ENCODE measurements at regions not wholly inside any gene's neighbourhood (a gene's known extent, or its start where the extent isn't known, plus 50 kb on each side); places are given as distances from the start of the nearest gene placed in this dataset.

GRCh38 chr2:146893500-146894041, 951.3 kb upstream of the ACVR2A start:
- Histone ChIP-seq H3K4me3 (ENCODE audit: low read length) (no peak overlapping the region), H3K4me1 (ENCODE audit: insufficient read depth, low read length) (no peaks in the 10 kb centered on the region), H3K9me3 (ENCODE audit: low read depth, low read length) (no peaks in the 10 kb centered on the region), H3K27me3 (ENCODE audit: insufficient read depth, low read length) (no peaks in the 10 kb centered on the region)

GRCh38 chr2:146890491-146890890, 954.3 kb upstream of the ACVR2A start:
- no peak overlapping the region for H3K4me3 ChIP-seq (ENCODE audit: low read length)
- no peaks in the 10 kb centered on the region for H3K9me3 ChIP-seq (ENCODE audit: low read depth, low read length)
- H3K4me1 ChIP-seq (ENCODE audit: insufficient read depth, low read length): no peaks in the 10 kb centered on the region
- H3K27me3 ChIP-seq (ENCODE audit: insufficient read depth, low read length): no peaks in the 10 kb centered on the region

- Histone ChIP-seq H3K4me1 (ENCODE audit: insufficient read depth, low read length) (no peaks in the 10 kb centered on the region), H3K27me3 (ENCODE audit: insufficient read depth, low read length) (no peaks in the 10 kb centered on the region)
These were observed 964.9 kb upstream of the ACVR2A start for GRCh38 chr2:146879882-146880281.

GRCh38 chr2:146874260-146874658, 970.6 kb upstream of the ACVR2A start:
- Histone ChIP-seq H3K9me3 (ENCODE audit: low read depth, low read length) (no peaks in the 10 kb centered on the region), H3K4me1 (ENCODE audit: insufficient read depth, low read length) (no peaks in the 10 kb centered on the region), H3K4me3 (ENCODE audit: low read length) (no peak overlapping the region), H3K27me3 (ENCODE audit: insufficient read depth, low read length) (no peaks in the 10 kb centered on the region)

More at GRCh38 chr2:146879882-146880281, 964.9 kb upstream of the ACVR2A start:
- H3K9me3 ChIP-seq (ENCODE audit: low read depth, low read length): no peaks in the 10 kb centered on the region
- H3K4me3 ChIP-seq (ENCODE audit: low read length): no peak overlapping the region

- Histone ChIP-seq H3K27me3 (ENCODE audit: insufficient read depth, low read length) (no peaks in the 10 kb centered on the region), H3K4me3 (ENCODE audit: low read length) (no peak overlapping the region), H3K4me1 (ENCODE audit: insufficient read depth, low read length) (no peaks in the 10 kb centered on the region), H3K9me3 (ENCODE audit: low read depth, low read length) (no peaks in the 10 kb centered on the region)
These were observed 971.1 kb upstream of the ACVR2A start for GRCh38 chr2:146873646-146874259.

- Histone ChIP-seq H3K9me3 (ENCODE audit: low read depth, low read length) (no peaks in the 10 kb centered on the region), H3K4me3 (ENCODE audit: low read length) (no peak overlapping the region), H3K27me3 (ENCODE audit: insufficient read depth, low read length) (no peaks in the 10 kb centered on the region)
These were observed 971.8 kb upstream of the ACVR2A start for GRCh38 chr2:146873056-146873455.

GRCh38 chr2:146870691-146871090, 974.1 kb upstream of the ACVR2A start:
- Histone ChIP-seq H3K4me1 (ENCODE audit: insufficient read depth, low read length) (no peaks in the 10 kb centered on the region), H3K27me3 (ENCODE audit: insufficient read depth, low read length) (no peaks in the 10 kb centered on the region), H3K4me3 (ENCODE audit: low read length) (no peak overlapping the region), H3K9me3 (ENCODE audit: low read depth, low read length) (no peaks in the 10 kb centered on the region)

More at GRCh38 chr2:146873056-146873455, 971.8 kb upstream of the ACVR2A start:
- H3K4me1 ChIP-seq (ENCODE audit: insufficient read depth, low read length): no peaks in the 10 kb centered on the region

GRCh38 chr2:146869328-146869727, 975.5 kb upstream of the ACVR2A start:
- H3K4me1 ChIP-seq (ENCODE audit: insufficient read depth, low read length): no peaks in the 10 kb centered on the region
- H3K4me3 ChIP-seq (ENCODE audit: low read length): no peak overlapping the region
- no peaks in the 10 kb centered on the region for H3K27me3 ChIP-seq (ENCODE audit: insufficient read depth, low read length)
- no peaks in the 10 kb centered on the region for H3K9me3 ChIP-seq (ENCODE audit: low read depth, low read length)

GRCh38 chr2:146868051-146868450, 976.8 kb upstream of the ACVR2A start:
- H3K9me3 ChIP-seq (ENCODE audit: low read depth, low read length): no peaks in the 10 kb centered on the region
- no peak overlapping the region for H3K4me3 ChIP-seq (ENCODE audit: low read length)
- no peaks in the 10 kb centered on the region for H3K4me1 ChIP-seq (ENCODE audit: insufficient read depth, low read length)
- H3K27me3 ChIP-seq (ENCODE audit: insufficient read depth, low read length): no peaks in the 10 kb centered on the region

- Histone ChIP-seq H3K9me3 (ENCODE audit: low read depth, low read length) (no peaks in the 10 kb centered on the region), H3K27me3 (ENCODE audit: insufficient read depth, low read length) (no peaks in the 10 kb centered on the region), H3K4me3 (ENCODE audit: low read length) (no peak overlapping the region), H3K4me1 (ENCODE audit: insufficient read depth, low read length) (no peaks in the 10 kb centered on the region)
These were observed 977.3 kb upstream of the ACVR2A start for GRCh38 chr2:146867477-146867986.

- no peaks in the 10 kb centered on the region for H3K27me3 ChIP-seq (ENCODE audit: insufficient read depth, low read length)
- H3K9me3 ChIP-seq (ENCODE audit: low read depth, low read length): no peaks in the 10 kb centered on the region
- no peaks in the 10 kb centered on the region for H3K4me1 ChIP-seq (ENCODE audit: insufficient read depth, low read length)
- H3K4me3 ChIP-seq (ENCODE audit: low read length): no peak overlapping the region
These were observed 990.9 kb upstream of the ACVR2A start for GRCh38 chr2:146853741-146854444.

GRCh38 chr2:146852661-146853060, 992.2 kb upstream of the ACVR2A start:
- no peaks in the 10 kb centered on the region for H3K4me1 ChIP-seq (ENCODE audit: insufficient read depth, low read length)
- no peaks in the 10 kb centered on the region for H3K9me3 ChIP-seq (ENCODE audit: low read depth, low read length)
- H3K27me3 ChIP-seq (ENCODE audit: insufficient read depth, low read length): no peaks in the 10 kb centered on the region
- no peak overlapping the region for H3K4me3 ChIP-seq (ENCODE audit: low read length)

GRCh38 chr2:146850746-146851145, 994.1 kb upstream of the ACVR2A start:
- Histone ChIP-seq H3K4me1 (ENCODE audit: insufficient read depth, low read length) (no peaks in the 10 kb centered on the region), H3K27me3 (ENCODE audit: insufficient read depth, low read length) (no peaks in the 10 kb centered on the region), H3K9me3 (ENCODE audit: low read depth, low read length) (no peaks in the 10 kb centered on the region), H3K4me3 (ENCODE audit: low read length) (no peak overlapping the region)

GRCh38 chr2:146847846-146848245, 997.0 kb upstream of the ACVR2A start:
- Histone ChIP-seq H3K4me3 (ENCODE audit: low read length) (no peak overlapping the region), H3K9me3 (ENCODE audit: low read depth, low read length) (no peaks in the 10 kb centered on the region), H3K4me1 (ENCODE audit: insufficient read depth, low read length) (no peaks in the 10 kb centered on the region), H3K27me3 (ENCODE audit: insufficient read depth, low read length) (no peaks in the 10 kb centered on the region)

- Histone ChIP-seq H3K27me3 (ENCODE audit: insufficient read depth, low read length) (no peaks in the 10 kb centered on the region), H3K4me3 (ENCODE audit: low read length) (no peak overlapping the region), H3K4me1 (ENCODE audit: insufficient read depth, low read length) (no peaks in the 10 kb centered on the region), H3K9me3 (ENCODE audit: low read depth, low read length) (no peaks in the 10 kb centered on the region)
These were observed 1000.4 kb upstream of the ACVR2A start for GRCh38 chr2:146844226-146844990.

Data from mononuclear cell (primary cell).